Epithelial cell of proximal tubule (primary cell): ENCODE measurements at regions not wholly inside any gene's neighbourhood (a gene's known extent, or its start where the extent isn't known, plus 50 kb on each side); places are given as distances from the start of the nearest gene placed in this dataset.
"Not testable (repeated sequence)": the region's sequence is repeated elsewhere in the genome, so short reads cannot be mapped to it uniquely, and the experiment has no call there.

Source experiments
- DNase-seq: peaks from one replicate; pipeline ENCODE4 v3.0.0-alpha.2; 2011; ENCODE audit warnings: low read depth
- H3K4me3 ChIP-seq: 2 replicates; pipeline ENCODE4 v1.5.1; 2011; ENCODE audit warnings: low read depth, mild to moderate bottlenecking, low read length
- TF ChIP-seq, protein P1 (sequence below): conservative IDR thresholded peaks from 2 replicates; pipeline ENCODE4 v1.5.1; 2012; ENCODE audit warnings: low read depth, mild to moderate bottlenecking, low read length

DNA sequence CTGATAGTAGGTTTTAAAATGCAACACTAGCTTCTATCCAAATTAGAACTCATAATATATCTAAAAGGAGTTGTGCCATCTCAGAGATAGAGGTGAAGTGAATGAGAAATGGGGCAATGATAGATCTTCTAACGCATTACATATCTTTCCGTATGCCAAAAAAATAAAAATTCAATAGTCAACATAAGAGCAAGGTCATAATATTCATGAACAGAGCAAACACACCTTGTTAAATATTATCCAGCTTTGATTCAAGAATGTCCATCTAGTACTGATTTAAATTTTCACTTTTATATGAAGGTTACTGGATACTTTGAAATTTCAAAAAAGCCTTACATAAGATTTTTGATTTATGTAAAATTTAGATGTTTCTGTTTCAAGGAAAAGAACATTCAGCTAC lies 554.5 kb downstream of the NSUN3 start:
- H3K4me3 ChIP-seq: no peak overlapping the region
- TF ChIP-seq, protein P1, sequence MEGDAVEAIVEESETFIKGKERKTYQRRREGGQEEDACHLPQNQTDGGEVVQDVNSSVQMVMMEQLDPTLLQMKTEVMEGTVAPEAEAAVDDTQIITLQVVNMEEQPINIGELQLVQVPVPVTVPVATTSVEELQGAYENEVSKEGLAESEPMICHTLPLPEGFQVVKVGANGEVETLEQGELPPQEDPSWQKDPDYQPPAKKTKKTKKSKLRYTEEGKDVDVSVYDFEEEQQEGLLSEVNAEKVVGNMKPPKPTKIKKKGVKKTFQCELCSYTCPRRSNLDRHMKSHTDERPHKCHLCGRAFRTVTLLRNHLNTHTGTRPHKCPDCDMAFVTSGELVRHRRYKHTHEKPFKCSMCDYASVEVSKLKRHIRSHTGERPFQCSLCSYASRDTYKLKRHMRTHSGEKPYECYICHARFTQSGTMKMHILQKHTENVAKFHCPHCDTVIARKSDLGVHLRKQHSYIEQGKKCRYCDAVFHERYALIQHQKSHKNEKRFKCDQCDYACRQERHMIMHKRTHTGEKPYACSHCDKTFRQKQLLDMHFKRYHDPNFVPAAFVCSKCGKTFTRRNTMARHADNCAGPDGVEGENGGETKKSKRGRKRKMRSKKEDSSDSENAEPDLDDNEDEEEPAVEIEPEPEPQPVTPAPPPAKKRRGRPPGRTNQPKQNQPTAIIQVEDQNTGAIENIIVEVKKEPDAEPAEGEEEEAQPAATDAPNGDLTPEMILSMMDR: no peak

DNA sequence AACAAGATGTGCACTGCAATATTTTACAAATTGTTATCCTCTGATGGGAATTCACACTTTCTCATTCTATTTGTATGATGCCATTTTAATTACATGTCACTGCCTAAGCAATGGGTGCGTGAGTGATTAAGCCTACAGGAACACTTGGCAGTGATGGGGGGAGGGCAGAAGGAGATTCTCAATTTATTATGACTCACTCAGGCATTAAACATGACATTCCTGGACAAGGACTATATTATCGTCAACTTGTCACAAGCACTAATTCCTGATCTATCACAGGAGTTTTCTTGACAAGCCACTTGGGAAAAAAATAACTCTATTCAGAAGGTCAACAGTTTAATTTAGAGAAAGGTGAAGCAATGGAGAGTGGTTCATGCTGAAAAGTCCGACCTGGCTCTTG lies 556.8 kb downstream of the NSUN3 start:
- no peak overlapping the region for H3K4me3 ChIP-seq
- TF ChIP-seq, protein P1: no peak
- DNase-seq: no peak

More for the DNA sequence above, 554.5 kb downstream of the NSUN3 start:
- no peak for DNase-seq

DNA sequence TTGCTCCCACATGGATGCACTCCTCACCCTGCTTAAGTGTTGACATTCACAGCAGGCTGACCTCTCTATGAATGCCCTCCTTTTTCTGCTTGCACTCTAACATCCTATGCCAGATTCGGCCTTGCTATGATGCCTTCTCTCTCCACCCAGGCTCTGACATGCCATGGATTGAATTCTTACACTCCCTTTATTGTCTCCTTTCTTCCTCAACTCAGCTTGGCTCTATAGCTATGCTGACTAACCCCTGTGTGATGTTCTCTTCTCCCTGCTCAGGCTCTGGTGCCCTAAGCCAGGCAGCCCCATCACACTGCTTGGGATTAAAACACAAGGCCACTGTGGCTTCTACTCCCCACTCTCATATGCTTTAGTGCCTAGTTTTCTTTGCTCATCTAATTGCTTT lies 563.7 kb downstream of the NSUN3 start:
- no peak overlapping the region for H3K4me3 ChIP-seq
- DNase-seq: no peak

DNA sequence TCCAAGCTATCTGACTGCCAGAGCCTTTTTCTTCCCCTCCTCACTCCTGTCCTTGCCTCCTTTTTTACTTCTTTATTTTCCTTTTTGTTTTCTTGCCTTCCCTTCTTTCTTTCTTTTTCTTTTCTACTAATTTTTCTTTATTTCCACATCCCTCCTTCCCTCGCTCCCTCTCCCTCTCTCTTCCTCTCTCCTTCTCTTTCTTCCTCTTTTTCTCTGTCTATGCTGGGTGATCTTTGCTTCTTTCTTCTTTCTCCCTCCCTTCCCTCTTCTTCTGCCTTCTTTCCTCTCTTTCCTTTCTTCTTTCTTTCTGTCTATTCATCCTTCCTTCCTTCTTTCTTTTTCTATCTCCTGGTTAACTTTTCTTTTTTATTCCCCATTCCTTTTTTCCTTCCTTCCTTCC lies 564.8 kb downstream of the NSUN3 start:
- no peak overlapping the region for H3K4me3 ChIP-seq
- no peak for DNase-seq
- TF ChIP-seq, protein P1: no peak

More for the DNA sequence above, 563.7 kb downstream of the NSUN3 start:
- TF ChIP-seq, protein P1: no peak

DNA sequence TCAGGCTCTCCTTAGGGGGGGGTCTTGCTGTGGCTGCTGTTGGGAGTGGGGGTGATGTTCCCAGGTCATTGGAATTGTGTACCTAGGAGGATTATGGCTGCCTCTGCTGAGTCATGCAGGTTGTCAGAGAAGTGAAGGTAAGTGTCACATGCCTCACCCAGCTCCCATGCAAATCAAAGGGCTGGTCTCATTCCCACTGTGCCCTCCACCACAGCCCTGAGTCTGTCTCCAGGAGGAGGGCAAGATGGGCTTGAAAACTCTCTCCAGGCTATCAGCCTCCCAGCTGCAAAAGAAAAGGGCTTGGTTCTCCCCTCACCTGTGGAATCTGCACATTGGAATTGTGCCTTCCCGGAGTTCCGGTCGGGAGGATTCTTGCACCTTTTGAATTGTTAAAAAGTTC lies 580.5 kb downstream of the NSUN3 start:
- TF ChIP-seq, protein P1: no peak
- no peak overlapping the region for H3K4me3 ChIP-seq
- DNase-seq: no peak

DNA sequence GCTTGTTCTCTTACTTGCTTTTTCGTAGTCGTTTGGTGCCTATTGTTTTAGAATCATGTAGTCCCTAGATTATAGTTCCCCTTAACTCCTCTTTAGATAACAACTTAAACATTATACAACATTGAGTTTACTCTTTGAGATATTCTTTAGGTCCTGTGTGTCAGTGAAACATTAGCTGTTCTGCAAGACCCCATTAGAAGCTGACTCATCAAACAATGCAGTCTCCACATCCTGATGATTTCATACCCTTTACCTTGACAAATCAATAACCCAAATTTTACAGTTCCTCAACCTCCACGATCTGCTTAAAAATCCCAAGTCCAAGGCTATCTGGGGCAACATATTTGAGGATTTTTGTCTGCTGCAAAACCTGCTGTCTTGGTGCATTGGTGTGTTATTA lies 582.9 kb downstream of the NSUN3 start:
- H3K4me3 ChIP-seq: no peak overlapping the region
- TF ChIP-seq, protein P1: no peak
- DNase-seq: no peak

DNA sequence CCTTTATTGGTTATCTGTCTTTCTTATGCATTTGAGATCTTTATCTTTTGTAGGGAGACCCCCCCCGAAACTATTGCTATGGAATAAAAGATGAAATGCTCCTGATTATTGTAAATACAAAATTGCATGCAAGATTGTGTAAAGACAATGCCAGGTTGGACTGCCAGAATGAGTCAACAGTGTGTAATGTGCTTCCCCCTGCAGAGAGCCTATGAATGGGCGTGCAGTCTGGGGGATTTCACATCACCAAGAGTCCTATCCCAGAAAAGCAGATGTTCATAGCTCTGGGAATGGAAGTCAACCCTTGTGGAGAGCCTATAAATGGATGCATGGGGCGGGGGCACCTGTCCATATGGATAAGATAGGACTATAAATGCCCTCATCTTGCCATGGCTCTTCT lies 584.3 kb downstream of the NSUN3 start:
- no peak for DNase-seq
- no peak overlapping the region for H3K4me3 ChIP-seq
- TF ChIP-seq, protein P1: no peak

DNA sequence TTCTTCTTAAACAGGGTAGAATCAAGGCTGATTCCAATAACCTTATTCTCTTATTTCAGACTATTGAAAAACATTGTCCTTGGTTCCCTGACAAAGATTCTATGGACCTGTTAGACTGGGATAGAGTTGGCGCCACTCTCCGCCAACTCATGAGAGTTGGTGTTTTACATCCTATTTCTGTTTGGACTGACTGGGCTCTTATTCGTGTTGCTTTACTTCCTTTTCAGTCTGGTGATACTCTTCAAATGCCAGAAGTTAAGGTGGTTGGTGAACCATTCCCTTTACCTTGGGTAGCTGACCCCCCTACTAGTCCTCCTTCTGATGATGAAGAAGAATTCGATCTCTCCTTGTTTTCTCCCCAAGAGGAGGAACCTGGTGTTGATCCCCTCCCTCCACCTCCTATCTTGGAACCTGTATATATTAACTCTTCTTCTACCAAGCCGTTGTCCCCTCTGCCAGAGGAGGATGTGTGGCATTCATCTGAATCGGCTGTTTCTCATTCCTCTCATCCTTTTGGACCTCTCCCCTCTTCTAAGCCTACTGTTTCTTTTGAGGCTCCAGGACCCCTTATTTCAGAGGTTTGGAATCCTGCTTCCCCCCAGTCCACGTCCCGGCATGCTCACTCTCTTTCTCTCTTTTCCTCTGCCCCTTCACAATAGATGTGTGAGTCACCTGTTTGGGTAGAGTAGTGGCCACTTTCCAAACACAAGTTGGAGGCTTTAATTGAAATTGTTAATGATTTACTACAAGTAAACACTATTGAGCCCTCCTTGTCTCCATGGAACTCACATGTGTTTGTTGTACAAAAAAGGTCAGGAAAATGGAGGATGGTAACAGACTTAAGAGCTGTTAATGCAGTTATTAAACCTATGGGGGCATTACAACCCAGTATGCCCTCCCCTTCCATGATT lies 585.7 kb downstream of the NSUN3 start:
- H3K4me3 ChIP-seq: not testable (repeated sequence)
- DNase-seq: peak; percentile 84
